Endothelial cell of umbilical vein (primary cell): ENCODE measurements at regions not wholly inside any gene's neighbourhood (a gene's known extent, or its start where the extent isn't known, plus 50 kb on each side); places are given as distances from the start of the nearest gene placed in this dataset.

ENCODE experiments used
- BruUV-seq: library from RNA; stranded (reverse); fragments of 400-500 nt; replicated peaks from 2 replicates; lab custom pipeline; 2021; lab: Mats Ljungman, UMichigan
- CTCF ChIA-PET: fragments of 300-600, 350-600 bp; sonication (Branson Sonifier 250); formaldehyde crosslinking; loops from one replicate; lab custom pipeline; 2021; ENCODE audit warnings: antibody characterized with exemption, inconsistent platforms; lab: Charles Lee
- POLR2A ChIA-PET: fragments of 300-600, 350-600 bp; sonication (Branson Sonifier 250); formaldehyde crosslinking; loops from one replicate; lab custom pipeline; 2021; ENCODE audit warnings: antibody characterized with exemption, inconsistent platforms; lab: Charles Lee
- DNase-seq: peaks from one replicate; pipeline ENCODE4 v3.0.0-alpha.2; 2011; ENCODE audit warnings: low read depth, low spot score
- FAIRE-seq: peaks from 2 replicates; lab custom pipeline; 2011; peaks lifted over from hg19 to GRCh38; lab: Jason Lieb, UNC
- H2AFZ ChIP-seq: 2 replicates; pipeline ENCODE4 v1.6.0; 2012; ENCODE audit warnings: low read depth, low read length, control low read depth, inconsistent platforms
- H3K27ac ChIP-seq: 2 replicates; pipeline ENCODE4 v1.5.1; 2011; ENCODE audit warnings: low read depth, mild to moderate bottlenecking, control low read depth, low read length, moderate library complexity; ENCODE audit not compliant: insufficient read depth
- H3K27me3 ChIP-seq, 2 experiments: 2 replicates each; pipeline versions ENCODE4 v1.6.0 to v1.6.1; 2011; ENCODE audit warnings: low read length in 2 of 2, mixed read lengths in 1 of 2; ENCODE audit not compliant: control insufficient read depth in 2 of 2, insufficient read depth in 2 of 2
- H3K36me3 ChIP-seq, 2 experiments: 2 replicates in 1 of 2; 3 replicates in 1 of 2; pipeline ENCODE4 v1.5.1; 2011; ENCODE audit warnings: low read length in 2 of 2, mild to moderate bottlenecking in 1 of 2, moderate library complexity in 1 of 2; ENCODE audit not compliant: control insufficient read depth in 2 of 2, insufficient read depth in 2 of 2; ENCODE audit errors: extremely low read depth in 1 of 2
- H3K4me1 ChIP-seq: 3 replicates; pipeline ENCODE4 v1.5.1; 2011; ENCODE audit warnings: mild to moderate bottlenecking, low read length; ENCODE audit not compliant: control insufficient read depth, insufficient read depth; ENCODE audit errors: extremely low read depth
- H3K4me2 ChIP-seq: 2 replicates; pipeline ENCODE4 v1.6.1; 2011; ENCODE audit warnings: low read length, control low read depth, mixed read lengths; ENCODE audit not compliant: insufficient read depth
- H3K4me3 ChIP-seq, 3 experiments: fragments of 200-600 bp in 1 of 3; sonication (generic), shearing (Covaris generic) in 1 of 3; replicated peaks in 1 of 3; 2 replicates each; pipeline ENCODE4 v1.5.1; 2011 to 2016; ENCODE audit warnings: control low read depth in 3 of 3, low read length in 3 of 3, mild to moderate bottlenecking in 2 of 3, inconsistent platforms in 1 of 3, low read depth in 1 of 3, moderate library complexity in 1 of 3; ENCODE audit not compliant: insufficient read depth in 1 of 3
- H3K79me2 ChIP-seq: 2 replicates; pipeline ENCODE4 v1.6.0; 2012; ENCODE audit warnings: low read length, inconsistent platforms; ENCODE audit not compliant: control insufficient read depth, insufficient read depth
- H3K9ac ChIP-seq: replicated peaks from 2 replicates; pipeline ENCODE3; 2011; ENCODE audit warnings: low read length, control low read depth; ENCODE audit not compliant: insufficient read depth; ENCODE audit errors: extremely low read depth
- H3K9me1 ChIP-seq: replicated peaks from 3 replicates; pipeline ENCODE4 v1.6.0; 2011; ENCODE audit warnings: mild to moderate bottlenecking, low read length; ENCODE audit not compliant: control insufficient read depth, insufficient read depth; ENCODE audit errors: extremely low read depth
- H3K9me3 ChIP-seq: replicated peaks from 2 replicates; pipeline ENCODE4 v1.5.1; 2012; ENCODE audit warnings: low read length, inconsistent platforms; ENCODE audit not compliant: control insufficient read depth, insufficient read depth
- H4K20me1 ChIP-seq: replicated peaks from 2 replicates; pipeline ENCODE3; 2011; ENCODE audit warnings: mild to moderate bottlenecking, low read length; ENCODE audit not compliant: control insufficient read depth, insufficient read depth; ENCODE audit errors: extremely low read depth
- CTCF ChIP-seq, 2 donors: IDR thresholded peaks; 1 replicate in 1 of 2; 2 replicates in 1 of 2; pipeline ENCODE4 v1.5.1; 2011; ENCODE audit warnings: low read length in 2 of 2, mild to moderate bottlenecking in 2 of 2, moderate library complexity in 2 of 2, control low read depth in 1 of 2, inconsistent platforms in 1 of 2, low read depth in 1 of 2; ENCODE audit not compliant: insufficient read depth in 1 of 2; ENCODE audit errors: extremely low read depth in 1 of 2
- EZH2 ChIP-seq: IDR thresholded peaks from 2 replicates; pipeline ENCODE4 v1.6.1; 2012; ENCODE audit warnings: borderline replicate concordance, low read depth, mild to moderate bottlenecking, moderate library complexity, low read length, inconsistent platforms; ENCODE audit not compliant: severe bottlenecking
- FOS ChIP-seq: IDR thresholded peaks from 2 replicates; pipeline ENCODE4 v1.6.1; 2011; ENCODE audit warnings: mild to moderate bottlenecking, low read length, moderate library complexity, borderline replicate concordance; ENCODE audit not compliant: insufficient read depth
- GATA2 ChIP-seq: IDR thresholded peaks from 2 replicates; pipeline ENCODE4 v1.7.0; 2011; ENCODE audit warnings: low read depth, mild to moderate bottlenecking, moderate library complexity, mixed read lengths, low read length; ENCODE audit not compliant: insufficient read length, insufficient read depth
- JUN ChIP-seq: IDR thresholded peaks from 2 replicates; pipeline ENCODE4 v1.6.1; 2011; ENCODE audit warnings: borderline replicate concordance, low read depth; ENCODE audit not compliant: insufficient read length, insufficient read depth
- MAX ChIP-seq: IDR thresholded peaks from 2 replicates; pipeline ENCODE4 v1.6.1; 2011; ENCODE audit not compliant: insufficient read depth, insufficient read length
- MYC ChIP-seq: IDR thresholded peaks from one replicate; pipeline ENCODE4 v1.6.1; 2011; ENCODE audit warnings: mild to moderate bottlenecking, low read depth, low read length
- POLR2A ChIP-seq: IDR thresholded peaks from 2 replicates; pipeline ENCODE4 v1.6.1; 2012; ENCODE audit warnings: low read depth, mild to moderate bottlenecking, control low read depth, low read length
- POLR2AphosphoS5 ChIP-seq: IDR thresholded peaks from 2 replicates; pipeline ENCODE4 v1.6.1; 2012; ENCODE audit warnings: low read depth, mild to moderate bottlenecking, control low read depth, low read length, moderate library complexity; ENCODE audit not compliant: insufficient read depth
- dilution Hi-C: fragments of 300-500 bp; cut with MboI; formaldehyde crosslinking; loops from one replicate; pipeline ENCODE4 v1.15.0; 2019; ENCODE audit warnings: low sequenced_read_pairs; ENCODE audit not compliant: extremely low pct_ligation_motif_present
- intact Hi-C: fragments of 100-400 bp; cut with micrococcal nuclease; formaldehyde crosslinking; loops from one replicate; pipeline ENCODE4 v1.10.0; 2022

- FAIRE-seq (no peak), DNase-seq (no peak)
- Histone ChIP-seq H3K9me3 (no peaks in the 10 kb centered on the region), H3K79me2 (no peaks in the 10 kb centered on the region), H4K20me1 (no peaks in the 10 kb centered on the region), H3K4me1 (no peaks in the 10 kb centered on the region), H2AFZ (no peak overlapping the region), H3K9ac (no peak overlapping the region), H3K4me3 (no peak overlapping the region), H3K9me1 (no peaks in the 10 kb centered on the region), H3K36me3 (no peaks in the 10 kb centered on the region), H3K27me3 (no peaks in the 10 kb centered on the region), H3K27ac (no peak overlapping the region), H3K4me2 (no peak overlapping the region)
- POLR2A ChIA-PET = no interaction called here
- intact Hi-C loops = no loop called here
- dilution Hi-C loops = no loop called here
- no TSS peak for BruUV-seq
- TF ChIP-seq JUN = no peak
- no peak for TF ChIP-seq MYC
- no peak for TF ChIP-seq CTCF (IDR thresholded peaks at IDR 0.05; ENCODE audit: extremely low read depth in 1 of 2, insufficient read depth in 1 of 2, low read depth in 1 of 2, low read length in 2 of 2)
- TF ChIP-seq MAX = no peak
- no peak for TF ChIP-seq EZH2
- TF ChIP-seq POLR2AphosphoS5 = no peak
- TF ChIP-seq FOS = no peak
- no peak for TF ChIP-seq POLR2A
- TF ChIP-seq GATA2 = no peak
- CTCF ChIA-PET = no interaction called here
Measured at GRCh38 chr9:100670719-100671118, 92.8 kb downstream of the CAVIN4 start.
